ENCODE measurements at regions not wholly inside any gene's neighbourhood (a gene's known extent, or its start where the extent isn't known, plus 50 kb on each side); places are given as distances from the start of the nearest gene placed in this dataset.
"Not testable (repeated sequence)": the region's sequence is repeated elsewhere in the genome, so short reads cannot be mapped to it uniquely, and the experiment has no call there.

DNA sequence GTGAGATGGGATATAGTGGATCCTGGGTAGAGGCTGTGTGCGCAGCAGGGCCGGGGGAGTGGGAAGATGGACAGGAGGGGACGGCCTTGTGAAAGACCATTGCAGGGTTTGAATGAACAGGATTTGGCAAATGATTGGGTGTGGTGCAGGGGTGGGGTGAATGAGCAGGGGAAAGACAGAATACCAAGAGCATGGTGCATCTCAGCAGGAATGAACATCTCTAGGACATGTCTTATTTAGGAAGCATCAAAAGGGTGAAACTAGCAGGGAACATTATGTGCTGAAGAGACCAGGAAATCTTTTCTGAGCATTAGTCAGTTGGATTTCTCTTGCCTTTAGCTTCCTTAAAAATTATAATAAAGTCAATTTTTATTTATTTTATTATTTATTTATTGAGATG is 60.6 kb upstream of the SLC2A1 start:
- no peak for DNase-seq (ENCODE audit: low read depth, low spot score)
- H3K4me3 ChIP-seq (ENCODE audit: low read length) = no peak overlapping the region

DNA sequence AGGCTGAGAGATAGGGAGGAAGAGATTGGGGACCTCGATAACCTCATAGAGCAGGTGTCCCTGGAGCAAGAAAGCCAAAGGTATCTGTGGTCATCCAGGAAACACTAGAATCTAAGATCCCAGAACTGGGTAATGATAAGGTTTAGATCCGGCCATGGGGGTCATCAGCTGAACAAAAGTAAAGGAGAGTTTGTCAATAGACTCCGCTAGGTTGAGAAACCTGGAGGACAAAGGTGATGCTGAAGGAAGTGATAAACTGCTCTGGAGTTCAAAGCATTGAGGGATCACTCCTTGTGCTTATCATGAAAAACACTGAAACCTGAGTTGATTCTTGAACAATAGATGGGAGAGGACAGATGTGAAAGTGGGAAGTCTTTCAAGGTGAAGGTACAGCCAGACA is 59.5 kb upstream of the SLC2A1 start:
- H3K4me3 ChIP-seq (ENCODE audit: low read length) = no peak overlapping the region
- DNase-seq (ENCODE audit: low read depth, low spot score) = no peak

DNA sequence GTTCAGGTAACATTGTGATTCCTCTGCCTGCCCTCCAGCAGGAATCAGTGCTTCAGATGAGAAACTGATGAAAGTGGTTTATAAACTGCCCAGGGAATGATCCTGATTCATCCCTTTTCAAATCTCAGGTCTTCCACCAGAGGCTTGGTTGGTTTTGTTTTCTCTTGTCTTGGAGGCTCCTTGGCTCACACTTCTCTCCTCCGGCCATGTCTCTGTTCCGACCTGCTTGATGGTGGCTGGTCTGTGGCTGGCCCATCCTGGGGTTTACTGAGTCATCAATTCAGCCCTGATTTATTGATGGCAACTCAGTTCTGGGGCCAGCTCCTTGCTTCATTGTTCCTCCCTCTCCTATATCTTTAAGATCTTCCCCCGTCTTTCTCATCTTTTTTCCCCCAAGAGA is 56.6 kb upstream of the SLC2A1 start:
- DNase-seq (ENCODE audit: low read depth, low spot score) = no peak
- H3K4me3 ChIP-seq (ENCODE audit: low read length) = no peak overlapping the region

DNA sequence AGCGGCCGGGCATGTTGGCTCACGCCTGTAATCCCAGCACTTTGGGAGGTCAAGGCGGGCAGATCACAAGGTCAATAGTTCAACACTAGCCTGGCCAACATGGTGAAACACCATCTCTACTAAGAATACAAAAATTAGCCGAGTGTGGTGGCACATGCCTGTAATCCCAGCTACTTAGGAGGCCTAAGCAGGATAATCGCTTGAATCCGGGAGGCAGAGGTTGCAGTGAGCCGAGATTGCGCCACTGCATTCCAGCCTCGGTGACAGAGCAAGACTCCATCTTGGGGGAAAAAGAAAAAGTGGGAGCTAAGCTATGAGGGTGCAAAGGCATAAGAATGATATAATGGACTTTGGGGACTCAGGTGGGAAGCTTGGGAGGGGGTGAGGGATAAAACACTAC is 55.9 kb upstream of the SLC2A1 start:
- DNase-seq (ENCODE audit: low read depth, low spot score); H3K4me3 ChIP-seq (ENCODE audit: low read length): not testable (repeated sequence)

DNA sequence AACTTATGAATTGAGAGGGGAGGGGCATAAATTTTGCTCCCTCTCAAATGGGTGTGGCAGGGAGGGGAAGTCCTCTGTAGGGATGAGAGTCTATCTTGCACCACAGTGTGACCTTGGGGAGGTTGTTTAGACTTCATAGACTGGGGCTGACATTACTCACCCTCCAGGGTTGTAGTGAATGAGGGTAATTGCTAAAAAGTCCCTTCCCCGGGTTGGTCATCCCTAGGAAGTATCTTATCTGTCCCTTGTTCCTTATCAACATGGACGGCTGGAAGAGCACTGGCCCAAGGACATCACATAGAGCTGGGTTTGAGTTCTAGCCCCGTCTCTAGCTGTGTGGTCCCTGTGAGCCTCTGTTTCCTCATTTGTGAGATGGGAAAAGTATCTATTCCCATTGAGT is 52.4 kb upstream of the SLC2A1 start:
- DNase-seq (ENCODE audit: low read depth, low spot score) = no peak
- no peak overlapping the region for H3K4me3 ChIP-seq (ENCODE audit: low read length)

DNA sequence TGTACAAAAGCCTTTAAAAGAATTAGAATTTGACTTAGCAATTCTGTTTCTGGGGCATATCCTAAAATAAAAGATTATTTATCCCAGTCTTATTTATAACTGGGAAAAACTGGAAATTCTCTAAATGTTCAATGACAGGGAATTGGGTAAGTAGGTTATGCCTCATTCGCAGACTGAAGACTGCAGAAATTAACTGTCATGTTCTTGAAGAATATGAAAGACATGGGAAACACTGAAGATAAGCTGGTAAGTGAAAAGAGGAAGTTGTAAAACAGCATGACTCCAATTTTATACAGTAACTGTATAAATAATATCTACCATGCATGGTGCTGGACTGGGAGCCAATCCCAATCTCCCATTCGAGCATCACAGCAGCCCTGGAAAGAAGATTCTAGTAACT is 50.6 kb upstream of the SLC2A1 start:
- no peak for DNase-seq (ENCODE audit: low read depth, low spot score)
- no peak overlapping the region for H3K4me3 ChIP-seq (ENCODE audit: low read length)

DNA sequence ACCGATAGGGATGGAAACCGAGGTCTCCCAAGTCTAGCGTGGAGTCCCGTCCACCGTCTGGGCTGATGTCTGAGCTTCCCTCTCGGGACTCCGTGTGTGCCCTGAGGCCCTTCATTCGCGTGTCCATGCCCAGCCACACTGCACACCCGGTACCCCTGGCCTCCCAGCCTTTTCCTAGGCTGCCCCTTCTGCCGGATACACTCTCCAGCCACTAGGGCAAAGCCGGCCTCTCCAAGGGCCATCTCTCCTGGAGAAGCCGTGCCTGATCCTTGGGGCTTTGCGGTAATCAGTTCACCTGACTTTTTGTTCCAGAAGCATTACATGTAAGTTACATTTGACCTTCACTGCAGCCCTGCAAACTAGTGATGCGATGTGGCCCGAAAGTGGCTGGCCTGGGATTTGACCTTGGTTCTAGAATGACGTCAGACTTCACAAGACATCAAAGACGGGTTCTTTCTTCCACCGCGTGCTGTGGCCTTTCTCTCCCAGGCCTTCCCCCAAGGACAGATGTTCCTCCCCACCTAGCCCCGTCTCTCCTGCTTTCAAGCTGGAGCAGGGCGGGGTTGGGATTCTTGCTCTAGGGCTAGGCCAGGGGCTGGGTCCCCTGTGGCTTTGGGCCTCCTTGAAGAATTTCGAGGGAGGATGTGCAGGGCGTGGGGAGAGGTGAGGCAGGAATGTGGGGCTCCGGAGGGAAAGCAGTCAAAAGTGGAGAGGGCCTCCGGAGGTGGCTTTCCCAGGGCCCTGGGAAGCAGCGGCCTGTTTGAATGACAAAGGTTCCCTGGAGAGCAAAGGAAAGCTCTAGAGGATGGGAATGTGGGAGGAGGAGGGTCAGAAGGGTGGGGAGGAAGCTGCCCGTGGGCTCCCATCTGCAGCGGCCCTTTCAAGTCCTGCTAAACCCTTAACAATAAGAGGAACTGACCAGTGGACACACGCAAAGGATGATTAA is 49.7 kb upstream of the SLC2A1 start:
- no peak overlapping the region for H3K4me3 ChIP-seq (ENCODE audit: low read length)
- DNase-seq (ENCODE audit: low read depth, low spot score) = no peak
